NCI-H2227 (cell line): ENCODE measurements at regions not wholly inside any gene's neighbourhood (a gene's known extent, or its start where the extent isn't known, plus 50 kb on each side); places are given as distances from the start of the nearest gene placed in this dataset.

Source experiments
- DNase-seq: peaks from one replicate; lab custom pipeline; 2025; ENCODE audit not compliant: unreplicated experiment; lab: John Stamatoyannopoulos, UW

DNA sequence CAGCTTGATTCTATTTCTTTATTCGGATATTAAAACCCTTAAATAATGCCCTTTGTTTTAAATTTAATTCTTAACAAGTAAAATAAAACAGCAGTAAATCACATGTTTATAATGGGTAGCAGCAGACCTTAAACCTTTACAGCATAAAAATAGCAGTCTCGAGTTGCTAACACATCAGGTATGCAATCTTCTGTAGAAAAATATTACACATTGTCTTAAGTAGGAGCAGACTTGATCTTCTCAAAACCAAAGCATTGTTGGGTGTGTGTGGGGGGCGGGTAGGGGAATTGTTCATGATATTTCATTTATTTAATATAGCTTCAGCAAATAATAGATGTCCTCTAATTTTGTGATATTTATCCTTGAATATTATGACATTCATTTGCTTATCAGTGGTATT is 331.4 kb downstream of the PCDH7 start:
- no peak for DNase-seq

DNA sequence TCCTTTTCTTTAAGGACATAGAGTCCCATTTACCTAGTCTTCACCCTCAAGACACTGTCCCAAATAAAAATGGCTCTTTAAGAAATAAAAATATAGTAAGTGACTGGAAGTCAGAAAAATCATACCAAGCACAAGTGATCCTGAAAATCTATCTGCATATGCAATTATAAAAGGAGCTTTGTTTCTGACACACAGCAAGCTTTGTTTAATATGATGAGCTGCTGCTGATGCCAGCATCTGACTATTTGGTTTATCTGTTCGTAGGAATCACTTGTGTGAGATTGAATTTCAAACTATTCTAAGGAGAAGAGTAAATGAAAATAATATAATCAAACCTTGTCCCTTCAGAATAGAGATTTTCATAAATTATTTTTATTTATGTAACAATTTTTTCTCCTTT is 332.4 kb downstream of the PCDH7 start:
- DNase-seq = no peak

- DNase-seq = no peak
Observed at GRCh38 chr4:31053451-31053850, 333.3 kb downstream of the PCDH7 start.

- DNase-seq = no peak
Observed at GRCh38 chr4:31054295-31054694, 334.1 kb downstream of the PCDH7 start.

DNA sequence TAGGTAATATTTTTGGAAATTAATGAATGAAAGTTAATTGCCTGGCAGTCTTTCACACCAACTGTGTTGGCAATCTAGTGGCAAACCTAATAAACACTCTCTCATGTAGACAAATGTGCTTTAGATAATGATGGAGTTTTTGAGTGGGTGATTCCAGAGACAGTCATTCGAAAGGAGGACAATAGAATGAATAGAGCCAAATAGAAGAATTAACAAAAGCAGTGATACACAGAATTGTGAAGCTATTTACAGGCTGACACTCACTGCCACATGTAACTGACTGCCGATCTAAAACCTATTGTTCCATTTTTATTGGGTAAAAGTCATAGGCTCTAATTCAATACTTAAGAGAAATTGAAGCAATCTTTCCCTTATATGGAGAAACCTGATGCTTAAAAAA is 338.5 kb downstream of the PCDH7 start:
- DNase-seq = no peak

DNA sequence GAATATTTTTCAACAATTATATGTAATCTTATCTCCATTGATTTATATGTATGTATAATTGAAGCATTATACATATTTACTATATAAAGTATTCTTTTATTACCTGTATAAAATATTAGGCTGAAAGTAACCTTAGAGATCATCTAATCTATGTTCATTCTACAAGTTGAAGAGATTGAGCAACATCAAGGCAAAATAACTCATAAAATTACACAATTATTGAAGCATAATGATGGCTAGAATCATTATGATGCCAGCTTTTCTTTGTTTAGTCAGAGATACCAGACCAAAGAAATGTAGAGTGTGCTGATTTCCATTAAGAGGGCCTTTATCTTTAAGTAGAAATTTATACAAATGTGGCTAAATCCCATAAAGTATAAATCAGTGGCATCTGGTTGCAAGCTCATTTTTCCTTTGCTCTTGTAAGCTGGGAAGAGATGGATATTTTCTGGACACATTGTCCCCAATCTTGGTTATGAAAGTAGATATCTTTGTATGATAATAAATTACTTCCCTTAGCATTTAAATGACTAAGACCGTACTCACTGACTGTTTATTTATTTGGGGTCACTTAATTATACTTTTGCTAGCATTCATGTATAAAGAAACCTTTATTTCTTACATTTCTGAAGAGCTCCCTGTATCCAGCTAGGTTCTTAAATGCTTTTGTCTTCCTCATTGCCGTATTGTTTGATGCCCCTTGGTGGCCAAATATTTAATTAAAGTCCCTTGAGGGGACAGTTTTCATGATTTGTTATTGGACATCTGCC is 339.8 kb downstream of the PCDH7 start:
- no peak for DNase-seq

DNA sequence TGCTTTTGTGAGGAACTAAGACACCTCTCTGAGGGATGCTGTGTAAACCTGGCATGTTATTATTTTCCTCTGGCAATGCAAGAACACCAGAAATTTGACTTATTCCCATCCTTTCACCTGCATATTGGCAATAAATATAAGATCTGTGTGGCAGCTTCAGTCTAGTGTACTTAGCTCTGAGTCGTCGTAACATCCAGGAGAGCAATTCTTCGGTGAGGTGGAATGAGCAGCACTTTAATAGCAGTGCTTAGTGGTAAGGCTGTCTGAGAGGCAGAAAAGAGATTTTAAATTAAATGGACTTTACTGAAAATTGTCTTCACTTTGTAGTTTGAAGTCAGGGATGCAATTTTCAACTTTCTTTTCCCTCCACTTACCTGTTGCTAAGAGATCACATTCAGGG is 344.9 kb downstream of the PCDH7 start:
- no peak for DNase-seq

DNA sequence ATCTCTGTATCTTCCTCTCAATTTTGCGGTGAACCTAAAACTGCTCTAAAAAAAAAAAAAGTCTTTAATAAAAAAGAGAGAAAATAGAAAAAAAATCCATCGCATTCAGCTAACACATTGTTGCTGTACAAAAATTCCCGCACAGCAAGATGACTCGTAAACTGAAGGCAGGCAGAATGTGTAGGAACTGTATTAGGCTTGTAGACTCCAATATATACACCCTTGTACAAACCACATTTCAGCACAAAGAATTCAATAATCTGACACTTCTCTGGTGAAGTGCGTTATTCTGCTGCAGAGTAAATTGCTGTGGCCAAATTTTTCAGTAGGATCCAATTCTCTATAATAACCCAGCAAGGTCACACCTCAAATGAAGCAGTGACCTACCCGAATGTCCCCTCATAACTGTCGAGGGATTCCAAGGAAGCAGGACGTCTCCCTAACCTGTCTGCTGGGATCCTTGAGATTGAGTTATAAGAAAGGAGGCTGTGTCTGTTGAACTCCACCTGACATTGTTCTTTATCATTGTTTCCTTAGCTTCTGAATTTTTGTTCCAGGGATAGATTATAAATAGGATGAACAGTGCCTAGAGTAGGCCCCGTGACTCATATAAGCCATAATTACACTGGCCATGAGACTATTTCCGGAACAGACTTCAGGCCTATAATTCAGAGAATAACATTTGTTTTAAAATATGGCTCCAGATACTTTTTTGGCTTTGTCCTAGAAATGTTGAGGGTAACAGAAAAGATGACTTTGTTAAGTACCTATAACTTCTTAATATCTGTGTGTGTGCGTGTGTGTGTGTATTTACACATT is 348.3 kb downstream of the PCDH7 start:
- DNase-seq = peak; percentile 5

- no peak for DNase-seq
Observed at GRCh38 chr4:31069151-31069550, 349.0 kb downstream of the PCDH7 start.

- DNase-seq = no peak
Observed at GRCh38 chr4:31071508-31072486, 351.6 kb downstream of the PCDH7 start.

DNA sequence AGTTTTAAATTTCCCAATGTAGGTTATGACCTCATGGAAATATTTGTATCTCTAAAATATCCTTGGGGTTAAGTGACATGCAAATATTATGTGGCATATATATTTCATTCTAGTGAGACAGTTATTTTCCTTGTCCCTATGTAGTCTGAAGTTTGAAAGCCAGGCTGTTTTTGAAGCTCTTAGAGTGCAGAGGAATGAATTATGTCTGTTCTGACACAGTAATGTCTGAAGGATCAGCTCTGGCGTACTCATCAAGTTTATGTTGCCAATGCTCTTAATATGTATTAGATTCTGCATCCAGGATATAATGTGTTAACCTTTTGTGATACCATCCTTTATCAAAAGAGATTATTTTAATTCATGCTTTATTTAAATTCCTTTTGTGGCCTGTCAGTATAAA is 355.8 kb downstream of the PCDH7 start:
- no peak for DNase-seq

GRCh38 chr4:31078661-31079060 is 358.5 kb downstream of the PCDH7 start:
- no peak for DNase-seq

DNA sequence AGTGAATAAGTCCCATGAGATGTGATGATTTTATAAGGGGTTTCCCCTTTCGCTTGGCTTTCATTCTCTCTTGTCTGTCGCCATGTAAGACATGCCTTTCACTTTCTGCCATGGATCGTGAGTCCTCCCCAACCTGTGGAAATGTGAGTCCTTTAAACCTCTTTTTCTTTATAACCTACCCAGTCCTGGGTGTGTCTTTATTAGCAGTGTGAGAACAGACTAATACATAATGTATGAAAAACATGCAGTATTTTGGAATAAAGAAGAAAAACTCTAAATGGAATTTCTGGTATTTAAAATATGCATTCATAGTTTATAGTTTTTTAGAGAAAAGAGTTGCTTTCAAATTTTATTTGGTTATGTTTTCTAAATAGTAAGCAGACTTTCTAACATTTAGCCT is 360.7 kb downstream of the PCDH7 start:
- DNase-seq = no peak

DNA sequence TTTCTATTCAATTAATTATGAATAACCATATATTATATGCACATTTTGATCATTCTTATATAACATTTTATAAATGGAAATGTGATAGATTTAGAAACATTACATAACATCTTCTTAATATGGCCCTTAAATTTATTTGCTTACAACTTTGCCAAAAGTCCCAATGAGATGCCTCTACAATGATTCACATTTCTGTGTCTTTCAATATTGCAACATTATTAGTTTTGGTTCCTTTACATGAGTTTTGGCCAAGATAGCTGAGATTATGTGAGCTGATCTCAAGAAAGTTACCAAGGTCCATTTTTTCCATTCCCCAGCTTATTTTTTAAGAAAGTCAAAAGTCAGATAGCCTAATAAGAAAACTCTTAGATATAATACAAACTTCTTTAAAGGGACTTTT is 361.2 kb downstream of the PCDH7 start:
- DNase-seq = no peak

- no peak for DNase-seq
Observed at GRCh38 chr4:31083456-31083855, 363.3 kb downstream of the PCDH7 start.

DNA sequence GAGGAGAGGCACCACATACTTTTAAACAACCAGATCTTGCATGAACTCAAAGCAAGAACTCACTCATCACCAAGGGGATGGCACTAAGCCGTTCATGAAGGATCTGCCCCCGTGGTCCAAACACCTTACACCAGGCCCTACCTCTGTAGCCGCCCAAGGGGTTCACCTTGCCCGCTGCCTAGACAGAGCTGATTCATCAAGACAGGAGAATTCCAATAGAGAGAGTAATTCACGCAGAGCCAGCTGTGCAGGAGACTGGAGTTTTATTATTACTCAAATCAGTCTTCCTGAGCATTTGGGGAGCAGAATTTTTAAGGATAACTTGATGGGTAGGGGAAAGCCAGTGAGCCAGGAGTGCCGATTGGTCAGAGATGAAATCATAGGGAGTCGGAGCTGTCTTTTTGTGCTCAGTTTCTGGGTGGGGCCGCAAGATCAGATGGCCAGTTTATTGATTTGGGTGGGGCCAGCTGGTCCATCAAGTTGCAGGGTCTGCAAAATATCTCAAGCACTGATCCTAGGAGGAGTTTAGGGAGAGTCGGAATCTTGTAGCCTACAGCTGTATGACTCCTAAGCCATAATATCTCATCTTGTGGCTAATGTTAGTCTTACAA is 364.7 kb downstream of the PCDH7 start:
- DNase-seq = no peak

- DNase-seq = no peak
Observed at GRCh38 chr4:31085689-31086088, 365.5 kb downstream of the PCDH7 start.

- no peak for DNase-seq
Observed at GRCh38 chr4:31086756-31087330, 366.7 kb downstream of the PCDH7 start.

DNA sequence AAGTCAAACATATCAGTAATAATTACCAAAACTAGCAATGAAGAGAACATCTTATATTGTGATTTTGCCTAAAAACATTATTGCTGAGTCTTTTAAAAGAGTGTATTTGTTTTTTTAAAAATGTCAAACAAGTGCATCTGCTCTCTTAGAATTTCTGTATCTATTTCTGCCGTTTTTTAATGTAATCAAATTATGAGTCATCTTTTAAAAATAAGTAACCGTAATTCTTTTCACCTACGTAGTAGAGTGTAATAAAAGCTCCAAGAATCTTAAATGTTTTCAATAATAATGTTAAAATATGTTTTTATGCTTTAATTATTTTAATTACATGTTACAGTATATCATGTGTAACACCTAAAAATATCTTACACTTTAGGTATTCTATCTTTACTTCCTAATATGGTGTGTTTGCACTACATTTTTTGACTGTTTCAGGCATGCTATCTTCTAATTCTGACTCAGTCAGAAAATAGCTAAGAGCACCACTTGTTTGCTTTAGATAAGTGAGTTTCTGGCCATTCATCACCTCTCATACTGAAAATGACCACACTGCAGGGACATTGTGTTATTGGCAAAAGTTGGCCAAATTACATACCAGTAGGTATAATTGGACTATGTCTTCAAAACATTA is 368.5 kb downstream of the PCDH7 start:
- DNase-seq = no peak

DNA sequence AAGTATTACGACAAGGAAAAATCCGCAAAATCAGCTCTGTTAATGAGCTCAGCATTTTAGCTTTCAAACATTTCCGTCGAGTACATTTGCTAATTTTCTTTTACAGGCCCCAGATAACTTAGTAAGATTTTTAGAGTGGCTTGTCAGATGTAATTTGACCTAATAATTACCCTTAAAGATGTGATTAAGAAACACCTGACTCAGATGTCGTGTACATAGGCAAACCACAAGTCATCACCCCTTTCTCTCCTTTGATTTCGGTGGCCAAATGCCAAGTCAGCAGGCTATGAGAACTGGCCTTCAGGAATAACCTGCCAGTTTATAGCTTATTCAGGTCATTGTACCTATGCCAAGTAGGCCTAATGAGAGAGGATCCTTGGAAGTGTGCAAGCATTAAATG is 369.6 kb downstream of the PCDH7 start:
- DNase-seq = peak; percentile 1
